22Rv1 (cell line): ENCODE measurements at regions not wholly inside any gene's neighbourhood (a gene's known extent, or its start where the extent isn't known, plus 50 kb on each side); places are given as distances from the start of the nearest gene placed in this dataset.

Source experiments
- CTCF ChIP-seq: fragments of 450-650 bp; IDR thresholded peaks from 2 replicates; pipeline ENCODE4 v1.5.1; 2017; ENCODE audit warnings: mild to moderate bottlenecking
- ZFX ChIP-seq: fragments of 450-650 bp; IDR thresholded peaks from 2 replicates; pipeline ENCODE4 v1.6.1; 2017; ENCODE audit warnings: antibody characterized with exemption, borderline replicate concordance

- no peak for TF ChIP-seq CTCF
- TF ChIP-seq ZFX = no peak
Observed at GRCh38 chr3:11720917-11721411, 77.2 kb upstream of the VGLL4 start.
